IMR-90 (cell line): ENCODE measurements at regions not wholly inside any gene's neighbourhood (a gene's known extent, or its start where the extent isn't known, plus 50 kb on each side); places are given as distances from the start of the nearest gene placed in this dataset.

ENCODE experiments used
- CTCF ChIP-seq: conservative IDR thresholded peaks from 2 replicates; pipeline ENCODE4 v1.5.1; 2012; ENCODE audit warnings: mild to moderate bottlenecking, low read depth, low read length, improper control_type of control experiment
- SMC3 ChIP-seq: fragments of 150-350 bp; IDR thresholded peaks from 2 replicates; pipeline ENCODE4 v1.6.1; 2016; ENCODE audit warnings: low read depth, mild to moderate bottlenecking, antibody characterized with exemption, low read length, moderate library complexity

- no peak for TF ChIP-seq CTCF
- no peak for TF ChIP-seq SMC3
Observed at GRCh38 chr21:35565204-35565611, 495.1 kb downstream of the SETD4 start.
